ENCODE measurements at regions not wholly inside any gene's neighbourhood (a gene's known extent, or its start where the extent isn't known, plus 50 kb on each side); places are given as distances from the start of the nearest gene placed in this dataset.
"Not testable (repeated sequence)": the region's sequence is repeated elsewhere in the genome, so short reads cannot be mapped to it uniquely, and the experiment has no call there.

GRCh38 chr4:179353786-179354185 lies 1911.5 kb upstream of the AGA start:
- peak in 1 of 3 experiments; percentile 28 for DNase-seq

GRCh38 chr4:179361978-179362486 lies 1919.8 kb upstream of the AGA start:
- peak in 1 of 3 experiments; percentile 30 for DNase-seq

GRCh38 chr4:179365932-179366331 lies 1923.7 kb upstream of the AGA start:
- not testable (repeated sequence) for DNase-seq

- no peak for DNase-seq
Observed at GRCh38 chr4:179372242-179372641, 1930.0 kb upstream of the AGA start.

- no peak for DNase-seq
Observed at GRCh38 chr4:179372746-179373145, 1930.5 kb upstream of the AGA start.

GRCh38 chr4:179378847-179379246 lies 1936.6 kb upstream of the AGA start:
- not testable (repeated sequence) for DNase-seq

GRCh38 chr4:179392787-179393186 lies 1950.5 kb upstream of the AGA start:
- no peak for DNase-seq

- no peak for DNase-seq
Observed at GRCh38 chr4:179398414-179398813, 1956.2 kb upstream of the AGA start.

GRCh38 chr4:179399054-179399782 lies 1957.0 kb upstream of the AGA start:
- DNase-seq: peak in 1 of 3 experiments; percentile 43

- peak in 1 of 3 experiments; percentile 71 for DNase-seq
Observed at GRCh38 chr4:179415037-179415846, 1973.0 kb upstream of the AGA start.

GRCh38 chr4:179415847-179416223 lies 1973.6 kb upstream of the AGA start:
- DNase-seq: peak in 2 of 3 experiments; percentile 30 to 80

GRCh38 chr4:179417357-179417756 lies 1975.1 kb upstream of the AGA start:
- DNase-seq: no peak

- DNase-seq: no peak
Observed at GRCh38 chr4:179437962-179438361, 1995.7 kb upstream of the AGA start.

GRCh38 chr4:179441596-179441995 lies 1999.4 kb upstream of the AGA start:
- DNase-seq: no peak

- no peak for DNase-seq
Observed at GRCh38 chr4:179447308-179447707, 2005.1 kb upstream of the AGA start.

GRCh38 chr4:179465131-179465797 lies 2023.0 kb upstream of the AGA start:
- no peak for DNase-seq

GRCh38 chr4:179467878-179468277 lies 2025.6 kb upstream of the AGA start:
- no peak for DNase-seq

- DNase-seq: peak in 1 of 3 experiments; percentile 20
Observed at GRCh38 chr4:179472164-179472563, 2029.9 kb upstream of the AGA start.

- peak in 2 of 3 experiments; percentile 25 to 59 for DNase-seq
Observed at GRCh38 chr4:179478608-179479007, 2036.4 kb upstream of the AGA start.

GRCh38 chr4:179485781-179486180 lies 2043.5 kb upstream of the AGA start:
- DNase-seq: no peak

- no peak for DNase-seq
Observed at GRCh38 chr4:179486570-179487335, 2044.5 kb upstream of the AGA start.

GRCh38 chr4:179492260-179493080 lies 2050.2 kb upstream of the AGA start:
- DNase-seq: no peak
